Lung (tissue), 11 donors: ENCODE measurements at regions not wholly inside any gene's neighbourhood (a gene's known extent, or its start where the extent isn't known, plus 50 kb on each side); places are given as distances from the start of the nearest gene placed in this dataset.

Source experiments
- ATAC-seq: fragments of 200-7000 bp; cut with Tn5 transposase; one replicate; pipeline ENCODE4 v1.9.1; 2020; ENCODE audit warnings: moderate number of reproducible peaks; ENCODE audit not compliant: insufficient read depth, low FRiP score
- DNase-seq, 3 donors: peaks; one replicate each; pipeline ENCODE4 v3.0.0-alpha.2; 2013 to 2017
- H3K27ac ChIP-seq, 2 donors: one replicate each; pipeline ENCODE4 v1.5.1; 2013; ENCODE audit warnings: mild to moderate bottlenecking in 2 of 2, moderate library complexity in 2 of 2, control low read depth in 1 of 2, inconsistent platforms in 1 of 2, low read depth in 1 of 2, low read length in 1 of 2
- H3K27me3 ChIP-seq, 3 donors: one replicate each; pipeline ENCODE4 v1.5.1; 2013; ENCODE audit warnings: low read length in 2 of 3; ENCODE audit not compliant: control insufficient read depth in 3 of 3, insufficient read depth in 3 of 3
- H3K36me3 ChIP-seq, 4 donors: one replicate each; pipeline ENCODE4 v1.5.1; 2013; ENCODE audit warnings: low read length in 4 of 4, mild to moderate bottlenecking in 1 of 4, moderate library complexity in 1 of 4; ENCODE audit not compliant: control insufficient read depth in 4 of 4, insufficient read depth in 4 of 4
- H3K4me1 ChIP-seq, 5 donors: one replicate each; pipeline ENCODE4 v1.5.1; 2013; ENCODE audit warnings: low read length in 5 of 5, mild to moderate bottlenecking in 2 of 5, moderate library complexity in 1 of 5; ENCODE audit not compliant: control insufficient read depth in 5 of 5, insufficient read depth in 5 of 5
- H3K4me3 ChIP-seq: one replicate; pipeline ENCODE4 v1.5.1; 2013; ENCODE audit warnings: mild to moderate bottlenecking, control low read depth, moderate library complexity
- H3K9ac ChIP-seq, 2 donors: one replicate each; pipeline ENCODE4 v1.5.1; 2013; ENCODE audit warnings: low read length in 2 of 2, control low read depth in 1 of 2; ENCODE audit not compliant: insufficient read depth in 1 of 2
- H3K9me3 ChIP-seq, 4 donors: one replicate each; pipeline ENCODE4 v1.5.1; 2013; ENCODE audit warnings: low read length in 3 of 4, mild to moderate bottlenecking in 1 of 4, moderate library complexity in 1 of 4; ENCODE audit not compliant: control insufficient read depth in 4 of 4, insufficient read depth in 3 of 4
- CTCF ChIP-seq: IDR thresholded peaks from 2 replicates; pipeline ENCODE4 v1.5.1; 2012; ENCODE audit warnings: mild to moderate bottlenecking; ENCODE audit errors: control extremely low read depth, extremely low read depth
- WGBS, 2 donors: extraction: QIAGEN DNeasy Blood & Tissue Kit; methylation state at CpG; one replicate each; pipeline ENCODE4 v1.1.7; 2013; 5-methylcytosine and 5-hydroxymethylcytosine counted together
- donor health status: control.
- donor health status: control.
- donor health status: Bipolar disorder and iron deficiency.
- donor health status: healthy.
- donor health status: DM: yes; HTN: yes; CAD: no.

GRCh38 chr3:56971816-56972215 is 88.6 kb upstream of the SPATA12 start:
- no peak for TF ChIP-seq CTCF
- Histone ChIP-seq H3K36me3 (no peaks in the 10 kb centered on the region), H3K9ac (no peak overlapping the region), H3K27me3 (no peaks in the 10 kb centered on the region), H3K4me3 (no peak overlapping the region), H3K27ac (no peak overlapping the region), H3K9me3 (no peaks in the 10 kb centered on the region), H3K4me1 (peaks cover 0 to 11% (median 0%) of the 10 kb centered on the region in 5 donors)
- WGBS, 2 donors, result 89 to 98% methylated on average over 4 of the region's 4 CpGs
- ATAC-seq, result no peak
- DNase-seq, result no peak

GRCh38 chr3:56971261-56971660 is 89.2 kb upstream of the SPATA12 start:
- TF ChIP-seq CTCF, result no peak
- Histone ChIP-seq H3K4me3 (no peak overlapping the region), H3K9me3 (no peaks in the 10 kb centered on the region), H3K27ac (no peak overlapping the region), H3K27me3 (no peaks in the 10 kb centered on the region), H3K4me1 (peaks cover 0 to 7% (median 0%) of the 10 kb centered on the region in 5 donors), H3K9ac (no peak overlapping the region), H3K36me3 (no peaks in the 10 kb centered on the region)
- no peak for DNase-seq
- 95 to 97% methylated on average over 12 of the region's 12 CpGs for WGBS, 2 donors
- ATAC-seq, result no peak

- no peak overlapping the region for H3K4me3 ChIP-seq
- no peak for TF ChIP-seq CTCF
- no peak overlapping the region for H3K27ac ChIP-seq
- no peaks in the 10 kb centered on the region for H3K36me3 ChIP-seq
- peak in 1 of 3 donors; percentile 29 for DNase-seq
- peak overlapping the region in 1 of 2 donors; percentile 19 for H3K9ac ChIP-seq
- no peak for ATAC-seq
- H3K9me3 ChIP-seq, result no peaks in the 10 kb centered on the region
- H3K4me1 ChIP-seq, result peaks cover 0 to 7% (median 0%) of the 10 kb centered on the region in 5 donors
- whole genome bisulfite sequencing, 2 donors, result 36 to 48% methylated on average over 7 of the region's 7 CpGs
- no peaks in the 10 kb centered on the region for H3K27me3 ChIP-seq
These were observed 90.0 kb upstream of the SPATA12 start for GRCh38 chr3:56970461-56970879.

- no peak for DNase-seq
- no peak for TF ChIP-seq CTCF
- Histone ChIP-seq H3K27me3 (no peaks in the 10 kb centered on the region), H3K36me3 (no peaks in the 10 kb centered on the region), H3K9ac (no peak overlapping the region), H3K4me3 (no peak overlapping the region), H3K9me3 (no peaks in the 10 kb centered on the region), H3K4me1 (peaks cover 0 to 7% (median 0%) of the 10 kb centered on the region in 5 donors), H3K27ac (no peak overlapping the region)
- 80 to 92% methylated on average over 1 of the region's 1 CpG for WGBS, 2 donors
- no peak for ATAC-seq
These were observed 90.6 kb upstream of the SPATA12 start for GRCh38 chr3:56969851-56970250.
